ENCODE measurements at regions not wholly inside any gene's neighbourhood (a gene's known extent, or its start where the extent isn't known, plus 50 kb on each side); places are given as distances from the start of the nearest gene placed in this dataset.

DNA sequence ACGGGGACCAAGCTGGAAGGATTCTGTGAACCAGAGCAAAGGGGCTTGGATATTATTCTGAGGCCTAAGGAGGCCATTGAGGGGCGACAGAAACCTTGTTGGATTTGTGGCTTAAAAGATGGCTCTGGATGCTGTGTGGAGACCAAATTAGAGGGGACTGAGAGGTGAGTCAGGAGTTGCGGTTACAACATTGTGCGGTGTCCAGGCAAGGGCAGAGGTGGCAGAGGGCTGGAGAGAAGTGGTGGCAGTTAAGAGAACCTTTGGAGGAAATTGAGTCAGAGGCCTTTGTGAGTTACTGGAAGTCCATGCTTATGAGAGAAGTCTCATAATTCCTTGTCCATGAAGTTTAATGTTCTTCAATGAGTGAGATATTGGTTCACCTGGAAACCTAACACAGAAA is 143.2 kb downstream of the FAM43A start:
- WGBS, 2 donors, result 70 to 78% methylated on average over 4 of the region's 4 CpGs

DNA sequence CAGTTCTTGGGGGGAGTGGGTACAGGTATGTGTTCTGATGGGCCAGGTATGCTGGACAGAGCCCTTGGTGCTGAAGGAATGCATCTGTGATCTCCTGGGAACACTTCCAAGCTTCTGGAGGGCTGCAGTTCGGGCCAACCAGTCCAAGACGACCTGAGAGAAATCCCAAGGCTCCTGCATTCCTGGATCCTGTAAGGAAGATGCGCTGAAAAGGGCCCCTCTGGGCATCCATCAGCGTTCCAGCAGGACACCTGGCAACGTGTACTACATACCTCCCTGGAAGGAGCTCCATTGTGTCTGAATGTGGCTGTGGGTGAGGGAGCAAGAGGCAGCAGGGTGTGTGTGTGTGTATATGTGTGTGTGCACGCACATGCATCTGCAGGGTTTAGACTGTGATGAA is 144.7 kb downstream of the FAM43A start:
- H3K27ac ChIP-seq, result no peak overlapping the region
- H3K4me1 ChIP-seq, result no peaks in the 10 kb centered on the region
- H3K4me3 ChIP-seq, result no peak overlapping the region
- WGBS, 2 donors, result 58 to 73% methylated on average over 6 of the region's 6 CpGs
- TF ChIP-seq, protein P1, sequence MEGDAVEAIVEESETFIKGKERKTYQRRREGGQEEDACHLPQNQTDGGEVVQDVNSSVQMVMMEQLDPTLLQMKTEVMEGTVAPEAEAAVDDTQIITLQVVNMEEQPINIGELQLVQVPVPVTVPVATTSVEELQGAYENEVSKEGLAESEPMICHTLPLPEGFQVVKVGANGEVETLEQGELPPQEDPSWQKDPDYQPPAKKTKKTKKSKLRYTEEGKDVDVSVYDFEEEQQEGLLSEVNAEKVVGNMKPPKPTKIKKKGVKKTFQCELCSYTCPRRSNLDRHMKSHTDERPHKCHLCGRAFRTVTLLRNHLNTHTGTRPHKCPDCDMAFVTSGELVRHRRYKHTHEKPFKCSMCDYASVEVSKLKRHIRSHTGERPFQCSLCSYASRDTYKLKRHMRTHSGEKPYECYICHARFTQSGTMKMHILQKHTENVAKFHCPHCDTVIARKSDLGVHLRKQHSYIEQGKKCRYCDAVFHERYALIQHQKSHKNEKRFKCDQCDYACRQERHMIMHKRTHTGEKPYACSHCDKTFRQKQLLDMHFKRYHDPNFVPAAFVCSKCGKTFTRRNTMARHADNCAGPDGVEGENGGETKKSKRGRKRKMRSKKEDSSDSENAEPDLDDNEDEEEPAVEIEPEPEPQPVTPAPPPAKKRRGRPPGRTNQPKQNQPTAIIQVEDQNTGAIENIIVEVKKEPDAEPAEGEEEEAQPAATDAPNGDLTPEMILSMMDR (IDR thresholded peaks at IDR 0.05), result no peak
- no peaks in the 10 kb centered on the region for H3K36me3 ChIP-seq
- no peak for FAIRE-seq
- intact Hi-C loops (cut with DNase I), result no loop called here
- no peaks in the 10 kb centered on the region for H3K27me3 ChIP-seq
- no peak for ATAC-seq
- H3K9me3 ChIP-seq, result no peaks in the 10 kb centered on the region
- DNase-seq, result no peak

More for the DNA sequence above, 143.2 kb downstream of the FAM43A start:
- intact Hi-C loops (cut with DNase I), result no loop called here
- FAIRE-seq (no peak), DNase-seq (no peak), ATAC-seq (no peak)
- Histone ChIP-seq H3K36me3 (no peaks in the 10 kb centered on the region), H3K4me1 (no peaks in the 10 kb centered on the region), H3K9me3 (no peaks in the 10 kb centered on the region), H3K4me3 (no peak overlapping the region), H3K27ac (no peak overlapping the region), H3K27me3 (no peaks in the 10 kb centered on the region)
- TF ChIP-seq, protein P1 (IDR thresholded peaks at IDR 0.05), result no peak

DNA sequence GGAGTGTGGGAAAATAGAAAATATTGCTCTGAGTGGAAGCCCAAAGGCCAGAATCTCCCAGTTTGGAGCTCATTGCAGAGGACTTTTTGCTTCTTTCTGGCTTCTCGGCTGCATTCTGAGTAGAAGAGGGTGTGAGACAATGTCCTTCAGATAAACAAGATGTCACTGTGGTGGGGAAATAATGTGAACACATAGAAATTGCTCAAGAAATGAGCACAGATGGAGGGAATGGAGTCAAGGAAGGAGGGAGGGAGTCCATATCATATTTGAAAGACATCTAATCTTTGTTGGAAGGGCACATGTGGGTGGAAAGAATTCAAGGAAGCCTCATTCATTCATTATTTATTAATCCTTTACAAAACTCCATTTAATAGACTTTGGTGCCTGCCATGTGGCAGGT is 145.3 kb downstream of the FAM43A start:
- no peaks in the 10 kb centered on the region for H3K4me1 ChIP-seq
- TF ChIP-seq, protein P1 (IDR thresholded peaks at IDR 0.05), result no peak
- no peaks in the 10 kb centered on the region for H3K36me3 ChIP-seq
- WGBS, 2 donors, result 97% methylated on average over 1 of the region's 1 CpG
- DNase-seq (no peak), FAIRE-seq (no peak), ATAC-seq (no peak)
- no peaks in the 10 kb centered on the region for H3K27me3 ChIP-seq
- H3K27ac ChIP-seq, result no peak overlapping the region
- H3K9me3 ChIP-seq, result no peaks in the 10 kb centered on the region
- H3K4me3 ChIP-seq, result no peak overlapping the region
- intact Hi-C loops (cut with DNase I), result no loop called here

DNA sequence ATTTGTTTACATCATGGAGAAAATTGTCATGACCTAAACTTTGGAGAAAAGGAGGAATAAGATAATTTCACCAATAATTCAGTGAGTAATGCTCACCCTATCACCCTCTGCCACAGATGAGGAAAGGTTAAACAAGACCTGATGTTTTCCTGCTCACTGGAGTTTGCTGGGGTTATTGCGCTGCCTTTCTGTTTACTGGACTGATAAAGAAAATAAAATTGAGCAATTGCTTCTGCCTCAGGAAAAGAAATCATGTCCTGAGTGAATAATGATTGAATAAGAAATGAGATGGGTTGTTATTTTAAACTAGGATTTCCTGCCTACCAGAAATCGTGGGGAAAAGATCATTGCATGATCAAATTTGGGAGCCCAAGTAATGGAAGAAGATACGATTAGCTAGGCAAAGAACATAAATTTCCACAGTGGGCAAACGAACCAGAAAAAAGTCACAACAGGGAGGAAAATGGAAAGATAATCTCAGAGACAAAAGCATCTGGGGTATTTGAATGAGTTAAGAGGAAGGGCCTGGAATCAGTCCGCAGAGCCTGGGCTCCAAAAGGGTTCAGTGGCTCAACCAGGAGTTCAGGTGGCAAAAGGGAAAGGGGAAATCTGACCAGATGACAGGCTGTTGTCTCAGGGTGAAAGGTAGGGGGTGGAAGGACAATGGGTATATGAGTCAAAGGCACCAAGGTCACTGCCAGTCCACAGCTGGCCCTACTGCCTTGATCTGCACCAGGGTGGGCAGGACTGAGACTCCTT is 146.8 kb downstream of the FAM43A start:
- FAIRE-seq (no peak), DNase-seq (no peak), ATAC-seq (no peak)
- 74 to 79% methylated on average over 5 of the region's 5 CpGs for WGBS, 2 donors
- H3K9me3 ChIP-seq, result no peaks in the 10 kb centered on the region
- no peaks in the 10 kb centered on the region for H3K4me1 ChIP-seq
- TF ChIP-seq, protein P1 (IDR thresholded peaks at IDR 0.05), result no peak
- no peak overlapping the region for H3K4me3 ChIP-seq
- H3K36me3 ChIP-seq, result no peaks in the 10 kb centered on the region
- H3K27me3 ChIP-seq, result no peaks in the 10 kb centered on the region
- intact Hi-C loops (cut with DNase I), result no loop called here
- no peak overlapping the region for H3K27ac ChIP-seq

- TF ChIP-seq, protein P1 (IDR thresholded peaks at IDR 0.05), result no peak
- Histone ChIP-seq H3K4me1 (no peaks in the 10 kb centered on the region), H3K9me3 (no peaks in the 10 kb centered on the region), H3K4me3 (no peak overlapping the region), H3K27me3 (no peaks in the 10 kb centered on the region), H3K27ac (no peak overlapping the region), H3K36me3 (no peaks in the 10 kb centered on the region)
- DNase-seq, result no peak
- WGBS, 2 donors, result 88 to 93% methylated on average over 14 of the region's 14 CpGs
- FAIRE-seq, result no peak
- intact Hi-C loops (cut with DNase I), result no loop called here
- no peak for ATAC-seq
Observed at GRCh38 chr3:194833114-194833910, 147.6 kb downstream of the FAM43A start.
